Smooth muscle cell (in vitro differentiated cells): ENCODE measurements at regions not wholly inside any gene's neighbourhood (a gene's known extent, or its start where the extent isn't known, plus 50 kb on each side); places are given as distances from the start of the nearest gene placed in this dataset.
A peak's percentile ranks its signal among the peaks of the same experiment; 100 is the strongest.

Experiments used
- DNase-seq: peaks from one replicate; lab custom pipeline; 2025; ENCODE audit not compliant: unreplicated experiment; lab: John Stamatoyannopoulos, UW
- H2AFZ ChIP-seq: fragments of 200-600 bp; sonication (generic); 2 replicates; pipeline ENCODE4 v1.6.0; 2016; ENCODE audit warnings: antibody characterized with exemption, low read depth, mild to moderate bottlenecking
- H3F3A ChIP-seq: fragments of 200-600 bp; sonication (generic); 2 replicates; pipeline ENCODE4 v1.6.0; 2017; ENCODE audit warnings: antibody characterized with exemption, low read depth
- H3K27ac ChIP-seq: fragments of 200-600 bp; sonication (generic); 2 replicates; pipeline ENCODE4 v1.5.1; 2016; ENCODE audit warnings: low read depth, mild to moderate bottlenecking
- H3K27me3 ChIP-seq: fragments of 200-600 bp; sonication (generic); 2 replicates; pipeline ENCODE4 v1.6.1; 2016; ENCODE audit warnings: low read depth, mild to moderate bottlenecking
- H3K36me3 ChIP-seq: fragments of 200-600 bp; sonication (generic); 2 replicates; pipeline ENCODE4 v1.5.1; 2016; ENCODE audit warnings: low read depth
- H3K4me1 ChIP-seq: fragments of 200-600 bp; sonication (generic); 2 replicates; pipeline ENCODE4 v1.5.1; 2016; ENCODE audit warnings: low read depth
- H3K4me2 ChIP-seq: fragments of 200-600 bp; sonication (generic); 2 replicates; pipeline ENCODE4 v1.6.0; 2016; ENCODE audit warnings: mild to moderate bottlenecking
- H3K4me3 ChIP-seq: fragments of 200-600 bp; sonication (generic); 2 replicates; pipeline ENCODE4 v1.5.1; 2016; ENCODE audit warnings: mild to moderate bottlenecking
- H3K79me2 ChIP-seq: fragments of 200-600 bp; sonication (generic); 2 replicates; pipeline ENCODE4 v1.6.0; 2016; ENCODE audit warnings: low read depth, mild to moderate bottlenecking
- H3K9ac ChIP-seq: fragments of 200-600 bp; sonication (generic); 2 replicates; pipeline ENCODE4 v1.6.0; 2016; ENCODE audit warnings: low read depth
- H3K9me3 ChIP-seq: fragments of 200-600 bp; sonication (generic); replicated peaks from 2 replicates; pipeline ENCODE4 v1.5.1; 2016; ENCODE audit warnings: low read depth
- H4K20me1 ChIP-seq: fragments of 200-600 bp; sonication (generic); 2 replicates; pipeline ENCODE4 v1.6.0; 2016; ENCODE audit warnings: low read depth
- CTCF ChIP-seq: fragments of 200-600 bp; sonication (generic); IDR thresholded peaks from 2 replicates; pipeline ENCODE4 v1.5.1; 2017; ENCODE audit warnings: borderline replicate concordance, mild to moderate bottlenecking, antibody characterized with exemption; ENCODE audit not compliant: insufficient read depth, poor library complexity, severe bottlenecking
- WGBS: methylation state at CpG from one replicate; pipeline ENCODE4 v1.1.7; 2016; ENCODE audit warnings: low lambda C conversion rate; 5-methylcytosine and 5-hydroxymethylcytosine counted together

GRCh38 chr11:27908621-27909020, 199.3 kb downstream of the KIF18A start:
- Histone ChIP-seq H3K9me3 (no peaks in the 10 kb centered on the region), H3K79me2 (no peaks in the 10 kb centered on the region), H3F3A (peaks cover 2% of the 10 kb centered on the region), H3K9ac (no peak overlapping the region), H3K4me3 (no peak overlapping the region), H3K36me3 (no peaks in the 10 kb centered on the region), H3K4me2 (no peak overlapping the region), H3K27ac (no peak overlapping the region), H2AFZ (no peak overlapping the region), H4K20me1 (no peaks in the 10 kb centered on the region), H3K4me1 (no peaks in the 10 kb centered on the region), H3K27me3 (no peaks in the 10 kb centered on the region)
- no peak for TF ChIP-seq CTCF
- DNase-seq, result no peak
- WGBS, result 89% methylated on average over 3 of the region's 3 CpGs

- Histone ChIP-seq H3K27me3 (no peaks in the 10 kb centered on the region), H3K4me1 (no peaks in the 10 kb centered on the region), H3K36me3 (no peaks in the 10 kb centered on the region), H3F3A (no peaks in the 10 kb centered on the region), H2AFZ (no peak overlapping the region), H3K79me2 (no peaks in the 10 kb centered on the region), H3K9me3 (no peaks in the 10 kb centered on the region), H3K4me3 (no peak overlapping the region), H4K20me1 (no peaks in the 10 kb centered on the region), H3K4me2 (no peak overlapping the region), H3K9ac (no peak overlapping the region), H3K27ac (no peak overlapping the region)
- DNase-seq, result no peak
- TF ChIP-seq CTCF, result no peak
- 82% methylated on average over 2 of the region's 2 CpGs for WGBS
These were observed 200.4 kb downstream of the KIF18A start for GRCh38 chr11:27907530-27907929.

- Histone ChIP-seq H3K27ac (no peak overlapping the region), H3K36me3 (no peaks in the 10 kb centered on the region), H3K9me3 (no peaks in the 10 kb centered on the region), H3K79me2 (no peaks in the 10 kb centered on the region), H3K4me2 (no peak overlapping the region), H3F3A (no peaks in the 10 kb centered on the region), H3K9ac (no peak overlapping the region), H3K4me3 (no peak overlapping the region), H3K27me3 (no peaks in the 10 kb centered on the region), H2AFZ (no peak overlapping the region), H3K4me1 (no peaks in the 10 kb centered on the region), H4K20me1 (no peaks in the 10 kb centered on the region)
- WGBS, result 88% methylated on average over 2 of the region's 2 CpGs
- no peak for DNase-seq
- TF ChIP-seq CTCF, result no peak
These were observed 200.9 kb downstream of the KIF18A start for GRCh38 chr11:27907091-27907490.

- Histone ChIP-seq H3K9ac (no peak overlapping the region), H3K27me3 (no peaks in the 10 kb centered on the region), H3K4me3 (no peak overlapping the region), H3K36me3 (no peaks in the 10 kb centered on the region), H2AFZ (no peak overlapping the region), H3K9me3 (no peaks in the 10 kb centered on the region), H3F3A (no peaks in the 10 kb centered on the region), H3K4me2 (no peak overlapping the region), H3K4me1 (no peaks in the 10 kb centered on the region), H3K27ac (peak overlapping the region; percentile 39), H3K79me2 (no peaks in the 10 kb centered on the region), H4K20me1 (no peaks in the 10 kb centered on the region)
- 33% methylated on average over 3 of the region's 3 CpGs for WGBS
- no peak for TF ChIP-seq CTCF
- DNase-seq, result no peak
These were observed 203.4 kb downstream of the KIF18A start for GRCh38 chr11:27904358-27905055.
